HG02678 (cell line): ENCODE measurements at regions not wholly inside any gene's neighbourhood (a gene's known extent, or its start where the extent isn't known, plus 50 kb on each side); places are given as distances from the start of the nearest gene placed in this dataset.

Source experiments
- ATAC-seq: cut with Tn5 transposase; IDR thresholded peaks from one replicate; pipeline ENCODE4 v1.9.1; 2021; ENCODE audit warnings: mild to moderate bottlenecking, moderate library complexity; ENCODE audit not compliant: unreplicated experiment

GRCh38 chr18:8942909-8943545 lies 159.5 kb upstream of the NDUFV2 start:
- ATAC-seq, result no peak

GRCh38 chr18:8943900-8944870 lies 158.3 kb upstream of the NDUFV2 start:
- no peak for ATAC-seq

GRCh38 chr18:8944871-8945245 lies 157.6 kb upstream of the NDUFV2 start:
- no peak for ATAC-seq

GRCh38 chr18:8945514-8945913 lies 157.0 kb upstream of the NDUFV2 start:
- ATAC-seq, result no peak

GRCh38 chr18:8946066-8946838 lies 156.2 kb upstream of the NDUFV2 start:
- no peak for ATAC-seq

- no peak for ATAC-seq
Observed at GRCh38 chr18:8947566-8947965, 154.9 kb upstream of the NDUFV2 start.

- ATAC-seq, result no peak
Observed at GRCh38 chr18:8948011-8948410, 154.5 kb upstream of the NDUFV2 start.

- ATAC-seq, result no peak
Observed at GRCh38 chr18:8948471-8949149, 153.9 kb upstream of the NDUFV2 start.

GRCh38 chr18:8949206-8949605 lies 153.3 kb upstream of the NDUFV2 start:
- no peak for ATAC-seq

- ATAC-seq, result peak; percentile 78
Observed at GRCh38 chr18:8951491-8951890, 151.0 kb upstream of the NDUFV2 start.

GRCh38 chr18:8952174-8952573 lies 150.3 kb upstream of the NDUFV2 start:
- no peak for ATAC-seq

GRCh38 chr18:8952769-8953760 lies 149.4 kb upstream of the NDUFV2 start:
- ATAC-seq, result no peak

- ATAC-seq, result no peak
Observed at GRCh38 chr18:8957731-8958130, 144.8 kb upstream of the NDUFV2 start.

- no peak for ATAC-seq
Observed at GRCh38 chr18:8958660-8959059, 143.8 kb upstream of the NDUFV2 start.

GRCh38 chr18:8959551-8960135 lies 142.9 kb upstream of the NDUFV2 start:
- ATAC-seq, result no peak

- ATAC-seq, result no peak
Observed at GRCh38 chr18:8960740-8961657, 141.5 kb upstream of the NDUFV2 start.

- ATAC-seq, result no peak
Observed at GRCh38 chr18:8962192-8962779, 140.2 kb upstream of the NDUFV2 start.
